Stimulated activated CD8-positive, alpha-beta memory T cell treated with anti-CD3 and anti-CD28 coated beads, Interleukin-4, amount 100 ng/mL, for 4 hours (primary cell): ENCODE measurements at regions not wholly inside any gene's neighbourhood (a gene's known extent, or its start where the extent isn't known, plus 50 kb on each side); places are given as distances from the start of the nearest gene placed in this dataset.

Experiments used
- DNase-seq, 2 donors: peaks; one replicate each; pipeline ENCODE4 v3.0.0-alpha.2; 2020; ENCODE audit warnings: low read depth in 2 of 2, low spot score in 1 of 2

GRCh38 chr6:8277769-8278168 is 157.6 kb downstream of the SLC35B3 start:
- no peak for DNase-seq

GRCh38 chr6:8276148-8276547 is 159.2 kb downstream of the SLC35B3 start:
- no peak for DNase-seq

GRCh38 chr6:8275667-8276066 is 159.7 kb downstream of the SLC35B3 start:
- DNase-seq = no peak

- DNase-seq = no peak
Observed at GRCh38 chr6:8274226-8274625, 161.1 kb downstream of the SLC35B3 start.

DNA sequence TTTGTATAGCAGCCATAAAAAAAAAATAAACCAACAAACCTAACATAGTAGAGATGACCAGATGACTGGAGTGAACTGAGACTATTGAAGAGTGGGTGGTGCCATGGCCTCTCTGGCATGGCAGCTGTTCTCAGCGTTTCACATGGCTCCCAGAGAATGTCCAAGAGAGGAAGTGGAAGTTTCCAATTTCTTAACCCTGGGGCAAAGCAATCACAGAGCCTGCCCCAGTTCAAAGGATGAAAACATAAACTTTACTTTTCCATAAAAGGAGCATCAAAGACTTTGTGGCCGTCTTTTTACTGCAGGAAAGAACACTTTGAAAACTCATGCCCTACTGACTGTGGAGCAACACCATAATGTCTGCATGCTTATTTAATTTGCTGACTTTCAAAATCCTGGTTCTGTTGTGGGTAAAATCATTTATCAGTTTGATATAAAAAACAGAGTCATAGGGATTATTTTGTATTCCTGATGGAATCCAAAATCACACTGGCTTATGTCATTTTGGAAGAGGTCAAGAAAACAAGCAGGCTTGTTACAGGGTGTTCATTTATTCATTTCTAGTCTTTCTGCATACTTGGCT is 165.4 kb downstream of the SLC35B3 start:
- DNase-seq = no peak

DNA sequence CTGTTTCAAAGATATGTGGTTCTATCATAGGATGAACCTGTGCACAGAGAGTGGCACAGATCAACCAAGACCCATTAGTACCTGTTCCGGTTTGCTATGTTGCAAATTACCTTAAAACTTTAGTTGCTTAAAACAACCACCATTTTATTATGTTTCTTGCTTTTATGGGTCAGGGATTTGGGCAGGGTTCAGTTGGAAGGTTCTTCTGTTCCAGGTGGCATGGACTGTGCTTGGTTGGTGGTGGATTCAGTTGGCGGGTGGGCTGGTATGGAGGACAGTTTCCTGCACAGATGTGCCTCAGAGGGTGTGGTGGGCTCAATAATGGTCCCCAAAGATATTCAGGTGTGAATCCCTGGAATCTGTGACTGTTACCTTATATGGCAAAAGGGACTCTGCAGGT is 166.3 kb downstream of the SLC35B3 start:
- no peak for DNase-seq

DNA sequence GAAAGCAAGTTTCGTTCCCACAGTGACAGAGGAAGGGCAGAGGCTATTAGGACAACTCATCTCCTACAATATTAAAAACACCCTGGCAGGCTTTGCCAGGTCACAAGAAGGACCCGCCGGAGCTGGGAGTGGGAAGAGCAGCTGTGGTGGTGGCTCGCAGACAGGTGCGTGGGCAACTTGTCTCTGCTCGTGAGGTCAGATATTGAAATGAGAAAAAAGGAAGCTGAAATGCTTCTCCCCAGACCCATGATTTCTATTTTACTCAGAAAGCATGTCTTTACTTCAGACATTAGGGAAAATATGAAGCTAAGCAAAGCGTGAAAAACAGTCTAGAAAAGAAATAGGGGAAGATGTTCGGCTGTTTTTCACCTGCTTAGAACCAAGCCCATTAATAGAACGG is 166.3 kb upstream of the EEF1E1 start:
- no peak for DNase-seq

DNA sequence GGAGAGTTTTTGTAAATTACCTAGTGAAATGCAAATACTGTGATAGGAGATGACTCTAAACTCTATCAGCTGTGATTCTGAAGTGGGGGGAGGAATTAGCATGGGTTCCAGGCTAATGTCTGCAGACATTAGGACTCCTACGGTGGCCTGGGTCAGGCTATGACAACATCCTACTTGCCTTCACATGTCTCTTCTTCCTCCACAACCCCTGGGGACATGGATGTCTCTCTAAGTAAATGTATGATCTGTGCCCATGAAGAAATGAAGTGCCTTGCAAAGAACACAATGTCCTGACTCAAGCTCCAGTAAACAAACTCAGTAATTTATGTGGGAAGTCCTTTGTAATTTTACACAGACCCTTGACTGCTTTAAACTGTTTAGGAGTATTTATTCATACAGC is 165.8 kb upstream of the EEF1E1 start:
- DNase-seq = no peak

- no peak for DNase-seq
Observed at GRCh38 chr6:8260610-8261009, 158.3 kb upstream of the EEF1E1 start.

GRCh38 chr6:8246403-8246802 is 144.1 kb upstream of the EEF1E1 start:
- no peak for DNase-seq

- DNase-seq = no peak
Observed at GRCh38 chr6:8245726-8246125, 143.4 kb upstream of the EEF1E1 start.

DNA sequence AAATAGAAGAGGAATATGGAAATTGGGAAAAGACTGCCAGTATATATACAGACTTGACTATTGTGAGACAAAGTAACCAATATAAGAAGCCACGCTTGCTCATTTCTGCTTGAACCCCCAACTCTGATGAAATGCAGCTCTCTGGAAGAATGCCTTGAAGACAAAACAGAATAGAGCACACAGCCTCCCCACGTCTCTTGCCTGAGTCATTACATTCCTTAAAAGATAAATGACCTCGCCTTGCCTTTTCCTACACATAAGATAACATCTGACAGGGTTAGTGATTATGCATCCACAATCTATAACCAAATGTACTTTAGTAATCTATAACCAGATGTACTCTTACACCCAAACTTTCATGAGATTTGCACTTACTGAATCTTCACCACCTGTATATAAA is 141.1 kb upstream of the EEF1E1 start:
- no peak for DNase-seq

GRCh38 chr6:8242885-8243284 is 140.5 kb upstream of the EEF1E1 start:
- DNase-seq = no peak

- no peak for DNase-seq
Observed at GRCh38 chr6:8240301-8240700, 138.0 kb upstream of the EEF1E1 start.

- no peak for DNase-seq
Observed at GRCh38 chr6:8238773-8239683, 136.7 kb upstream of the EEF1E1 start.

DNA sequence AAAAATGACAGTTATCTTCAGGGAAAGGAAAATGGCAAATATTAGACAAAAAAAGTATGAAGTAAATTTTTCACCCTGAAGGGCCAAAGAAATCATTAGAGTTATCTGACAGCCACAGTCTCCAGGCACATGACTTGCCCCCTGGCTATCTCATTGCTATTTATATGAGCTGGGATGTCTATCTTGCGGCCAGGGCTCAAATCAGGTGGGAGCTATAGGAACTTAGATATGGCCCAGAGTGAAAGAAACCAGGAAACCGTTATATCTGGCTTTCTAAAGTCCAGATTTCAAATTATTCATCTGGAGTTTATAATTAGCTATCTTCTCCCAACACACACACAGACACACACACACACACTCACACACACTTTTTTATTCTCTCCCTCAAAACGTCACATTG is 135.3 kb upstream of the EEF1E1 start:
- no peak for DNase-seq

GRCh38 chr6:8236956-8237355 is 134.6 kb upstream of the EEF1E1 start:
- DNase-seq = no peak

- DNase-seq = no peak
Observed at GRCh38 chr6:8234321-8234720, 132.0 kb upstream of the EEF1E1 start.

DNA sequence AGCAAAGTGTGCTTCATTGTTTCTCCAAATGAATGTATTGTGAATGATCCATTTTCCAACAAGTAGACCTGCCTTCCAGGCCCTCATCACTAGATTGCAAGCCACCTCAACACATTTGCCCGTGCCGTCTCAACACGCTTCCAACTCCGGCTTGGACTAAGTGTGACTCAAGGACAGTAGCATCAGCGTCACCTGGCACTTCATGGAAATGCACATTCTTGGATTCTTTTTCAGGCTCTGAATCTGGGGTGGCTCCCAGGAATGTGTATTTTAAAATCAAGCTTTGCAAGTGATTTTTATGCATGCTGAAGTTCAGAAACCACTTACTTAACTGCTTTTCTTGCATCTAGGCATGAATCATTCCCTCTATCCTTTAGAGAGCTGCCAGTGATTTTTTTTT is 129.6 kb upstream of the EEF1E1 start:
- DNase-seq = no peak

DNA sequence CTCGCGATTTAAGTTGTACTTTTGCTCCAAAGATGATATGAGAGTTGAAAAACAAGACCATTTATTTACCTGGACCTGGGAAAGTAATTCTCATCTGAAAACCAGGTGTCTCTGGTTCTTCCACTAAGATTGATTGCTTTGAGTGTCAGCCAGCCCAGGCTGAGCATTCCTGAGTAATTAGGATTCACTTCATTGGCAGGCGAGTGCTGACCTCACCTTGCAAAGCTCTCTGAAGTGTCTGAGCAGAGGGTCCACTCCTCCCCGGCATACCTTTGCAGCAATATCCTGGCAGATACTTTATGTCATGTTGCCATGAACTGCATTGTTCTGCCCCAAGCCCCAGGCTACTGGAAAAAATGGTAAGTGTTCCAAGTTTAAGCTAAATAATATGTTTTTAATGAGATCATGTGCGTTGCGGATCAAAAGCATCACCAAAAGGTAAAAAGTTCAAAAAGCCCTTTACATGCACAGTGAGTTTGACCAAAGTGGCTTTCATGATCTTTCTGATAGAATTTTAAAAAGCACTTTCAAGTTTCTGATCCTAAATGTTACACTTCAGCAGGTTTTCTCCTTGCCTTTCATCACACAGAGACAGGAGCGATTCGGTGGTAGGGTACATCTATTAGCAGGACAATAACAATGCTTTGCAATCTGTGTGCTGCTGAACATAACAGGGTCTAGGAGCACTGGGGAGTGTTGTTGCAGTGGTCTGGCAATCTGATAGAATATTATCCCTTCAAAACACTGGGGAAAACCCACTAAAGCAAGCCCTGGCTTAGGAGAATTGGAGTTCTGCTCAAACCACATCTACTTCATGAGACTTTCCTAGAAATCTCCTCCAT is 127.8 kb upstream of the EEF1E1 start:
- no peak for DNase-seq

- no peak for DNase-seq
Observed at GRCh38 chr6:8225113-8225512, 122.8 kb upstream of the EEF1E1 start.

- no peak for DNase-seq
Observed at GRCh38 chr6:8223678-8224077, 121.3 kb upstream of the EEF1E1 start.
